IPS-18a (cell line): ENCODE measurements at regions not wholly inside any gene's neighbourhood (a gene's known extent, or its start where the extent isn't known, plus 50 kb on each side); places are given as distances from the start of the nearest gene placed in this dataset.

Experiments
- H3K27ac ChIP-seq: one replicate; pipeline ENCODE4 v1.5.1; 2013; ENCODE audit warnings: low read length
- H3K27me3 ChIP-seq: one replicate; pipeline ENCODE4 v1.6.1; 2013; ENCODE audit warnings: mild to moderate bottlenecking, low read length; ENCODE audit not compliant: control insufficient read depth, insufficient read depth
- H3K36me3 ChIP-seq: one replicate; pipeline ENCODE4 v1.6.1; 2013; ENCODE audit warnings: low read depth, low read length; ENCODE audit not compliant: control insufficient read depth
- H3K4me1 ChIP-seq: one replicate; pipeline ENCODE4 v1.6.1; 2013; ENCODE audit warnings: low read depth, low read length; ENCODE audit not compliant: control insufficient read depth
- H3K4me3 ChIP-seq: one replicate; pipeline ENCODE4 v1.5.1; 2013; ENCODE audit warnings: low read length
- H3K9ac ChIP-seq: one replicate; pipeline ENCODE4 v1.6.1; 2013; ENCODE audit warnings: mild to moderate bottlenecking, low read length, moderate library complexity
- H3K9me3 ChIP-seq: one replicate; pipeline ENCODE4 v1.6.1; 2013; ENCODE audit warnings: low read depth, low read length; ENCODE audit not compliant: control insufficient read depth

DNA sequence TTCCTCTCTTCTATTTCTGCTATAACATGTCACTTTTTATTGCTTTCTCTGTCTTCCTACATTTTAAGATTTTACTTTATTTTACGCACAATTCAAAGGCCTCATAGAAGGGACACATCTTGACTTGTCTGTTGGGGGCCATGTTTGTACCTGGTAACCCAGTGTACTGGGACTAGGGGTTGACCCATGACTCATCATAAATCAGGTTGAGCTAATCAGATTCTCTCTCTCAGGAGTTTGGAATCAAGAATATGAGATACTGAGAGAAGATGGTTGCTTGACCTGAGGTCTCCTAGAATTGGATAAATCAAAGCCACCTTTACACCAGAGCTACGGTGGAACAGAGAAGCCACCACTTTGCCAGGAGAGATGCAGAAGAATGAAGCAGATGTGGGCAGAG is 153.0 kb downstream of the UXS1 start:
- H3K4me3 ChIP-seq, result no peak overlapping the region
- H3K27me3 ChIP-seq, result no peaks in the 10 kb centered on the region
- H3K9ac ChIP-seq, result no peak overlapping the region
- no peak overlapping the region for H3K27ac ChIP-seq
- H3K36me3 ChIP-seq, result no peaks in the 10 kb centered on the region
- no peaks in the 10 kb centered on the region for H3K9me3 ChIP-seq
- no peaks in the 10 kb centered on the region for H3K4me1 ChIP-seq

DNA sequence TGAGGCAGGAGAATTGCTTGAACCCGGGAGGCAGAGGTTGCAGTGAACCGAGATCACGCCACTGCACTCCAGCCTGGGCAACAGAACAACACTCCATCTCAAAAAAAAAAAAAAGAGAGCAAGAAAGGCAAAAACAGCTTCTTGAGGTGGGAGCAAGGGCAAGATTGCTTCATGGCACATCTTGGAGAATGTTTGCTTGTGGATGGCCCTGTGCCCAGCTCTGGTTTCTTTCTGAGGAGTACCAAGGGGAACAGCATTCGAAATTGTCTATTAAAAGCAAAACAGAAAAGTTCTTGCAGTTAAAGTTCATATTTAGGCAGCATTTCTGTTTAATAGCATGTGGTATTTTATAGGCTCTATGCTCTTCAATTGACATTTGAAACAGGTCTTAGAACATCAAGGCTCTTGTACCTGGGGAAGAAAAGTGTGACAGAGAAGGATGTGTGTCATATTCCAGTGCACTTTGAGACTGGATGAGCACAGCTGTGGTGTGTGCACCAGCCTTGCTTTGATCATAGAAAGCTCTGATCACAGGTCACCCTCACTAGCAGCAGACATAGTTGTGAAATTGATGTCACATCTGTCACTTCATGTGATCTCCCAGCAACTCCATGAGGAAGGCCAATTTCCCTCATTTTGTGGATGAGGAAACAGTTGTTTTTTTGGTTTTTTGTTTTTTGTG is 154.3 kb downstream of the UXS1 start:
- H3K27ac ChIP-seq, result no peak overlapping the region
- H3K9ac ChIP-seq, result no peak overlapping the region
- no peak overlapping the region for H3K4me3 ChIP-seq

GRCh38 chr2:106038601-106039375 is 155.3 kb downstream of the UXS1 start:
- no peaks in the 10 kb centered on the region for H3K9me3 ChIP-seq
- no peak overlapping the region for H3K27ac ChIP-seq
- no peak overlapping the region for H3K9ac ChIP-seq
- no peaks in the 10 kb centered on the region for H3K36me3 ChIP-seq
- H3K4me1 ChIP-seq, result no peaks in the 10 kb centered on the region
- H3K27me3 ChIP-seq, result no peaks in the 10 kb centered on the region
- H3K4me3 ChIP-seq, result no peak overlapping the region

More for the DNA sequence above, 154.3 kb downstream of the UXS1 start:
- Histone ChIP-seq H3K4me1 (no peaks in the 10 kb centered on the region), H3K36me3 (no peaks in the 10 kb centered on the region), H3K27me3 (no peaks in the 10 kb centered on the region), H3K9me3 (no peaks in the 10 kb centered on the region)

GRCh38 chr2:106037932-106038331 is 156.2 kb downstream of the UXS1 start:
- Histone ChIP-seq H3K27me3 (no peaks in the 10 kb centered on the region), H3K36me3 (no peaks in the 10 kb centered on the region), H3K27ac (no peak overlapping the region), H3K9me3 (no peaks in the 10 kb centered on the region), H3K9ac (no peak overlapping the region), H3K4me3 (no peak overlapping the region), H3K4me1 (no peaks in the 10 kb centered on the region)

- no peaks in the 10 kb centered on the region for H3K27me3 ChIP-seq
- no peak overlapping the region for H3K4me3 ChIP-seq
- no peaks in the 10 kb centered on the region for H3K36me3 ChIP-seq
- H3K9me3 ChIP-seq, result no peaks in the 10 kb centered on the region
- H3K9ac ChIP-seq, result no peak overlapping the region
- H3K4me1 ChIP-seq, result no peaks in the 10 kb centered on the region
- H3K27ac ChIP-seq, result no peak overlapping the region
Measured at GRCh38 chr2:106037262-106037661, 156.8 kb downstream of the UXS1 start.

GRCh38 chr2:106034325-106034724 is 159.8 kb downstream of the UXS1 start:
- Histone ChIP-seq H3K27ac (no peak overlapping the region), H3K4me1 (no peaks in the 10 kb centered on the region), H3K9me3 (no peaks in the 10 kb centered on the region), H3K4me3 (no peak overlapping the region), H3K9ac (no peak overlapping the region), H3K36me3 (no peaks in the 10 kb centered on the region), H3K27me3 (no peaks in the 10 kb centered on the region)

GRCh38 chr2:106032676-106033075 is 161.4 kb downstream of the UXS1 start:
- H3K4me1 ChIP-seq, result no peaks in the 10 kb centered on the region
- no peak overlapping the region for H3K4me3 ChIP-seq
- no peak overlapping the region for H3K27ac ChIP-seq
- no peaks in the 10 kb centered on the region for H3K27me3 ChIP-seq
- H3K9me3 ChIP-seq, result no peaks in the 10 kb centered on the region
- H3K9ac ChIP-seq, result no peak overlapping the region
- H3K36me3 ChIP-seq, result no peaks in the 10 kb centered on the region

- Histone ChIP-seq H3K4me3 (no peak overlapping the region), H3K4me1 (no peaks in the 10 kb centered on the region), H3K9me3 (no peaks in the 10 kb centered on the region), H3K27ac (no peak overlapping the region), H3K27me3 (no peaks in the 10 kb centered on the region), H3K9ac (no peak overlapping the region), H3K36me3 (no peaks in the 10 kb centered on the region)
Measured at GRCh38 chr2:106030287-106031268, 163.5 kb downstream of the UXS1 start.

DNA sequence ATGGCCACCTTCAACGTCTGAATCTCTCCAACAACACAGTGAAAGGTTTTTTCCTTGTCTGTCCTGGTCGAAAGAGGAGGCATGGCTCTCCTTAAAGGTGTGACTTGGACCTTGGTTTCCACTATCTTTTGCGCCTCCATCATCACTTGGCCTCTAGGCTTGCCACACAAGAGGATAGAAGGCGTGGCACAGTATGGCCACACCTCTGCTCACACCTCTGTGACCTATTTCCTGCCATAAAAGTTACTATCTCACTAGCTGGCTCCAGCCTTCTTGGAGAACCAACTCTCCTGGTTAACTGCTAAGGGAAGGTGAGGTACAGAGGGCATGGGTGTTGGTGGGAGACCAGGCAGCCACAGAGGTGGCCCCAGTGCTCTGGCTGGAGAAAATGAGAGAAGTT is 165.9 kb downstream of the UXS1 start:
- Histone ChIP-seq H3K4me1 (no peaks in the 10 kb centered on the region), H3K36me3 (no peaks in the 10 kb centered on the region), H3K27ac (no peak overlapping the region), H3K4me3 (no peak overlapping the region), H3K9me3 (no peaks in the 10 kb centered on the region), H3K27me3 (no peaks in the 10 kb centered on the region), H3K9ac (no peak overlapping the region)

DNA sequence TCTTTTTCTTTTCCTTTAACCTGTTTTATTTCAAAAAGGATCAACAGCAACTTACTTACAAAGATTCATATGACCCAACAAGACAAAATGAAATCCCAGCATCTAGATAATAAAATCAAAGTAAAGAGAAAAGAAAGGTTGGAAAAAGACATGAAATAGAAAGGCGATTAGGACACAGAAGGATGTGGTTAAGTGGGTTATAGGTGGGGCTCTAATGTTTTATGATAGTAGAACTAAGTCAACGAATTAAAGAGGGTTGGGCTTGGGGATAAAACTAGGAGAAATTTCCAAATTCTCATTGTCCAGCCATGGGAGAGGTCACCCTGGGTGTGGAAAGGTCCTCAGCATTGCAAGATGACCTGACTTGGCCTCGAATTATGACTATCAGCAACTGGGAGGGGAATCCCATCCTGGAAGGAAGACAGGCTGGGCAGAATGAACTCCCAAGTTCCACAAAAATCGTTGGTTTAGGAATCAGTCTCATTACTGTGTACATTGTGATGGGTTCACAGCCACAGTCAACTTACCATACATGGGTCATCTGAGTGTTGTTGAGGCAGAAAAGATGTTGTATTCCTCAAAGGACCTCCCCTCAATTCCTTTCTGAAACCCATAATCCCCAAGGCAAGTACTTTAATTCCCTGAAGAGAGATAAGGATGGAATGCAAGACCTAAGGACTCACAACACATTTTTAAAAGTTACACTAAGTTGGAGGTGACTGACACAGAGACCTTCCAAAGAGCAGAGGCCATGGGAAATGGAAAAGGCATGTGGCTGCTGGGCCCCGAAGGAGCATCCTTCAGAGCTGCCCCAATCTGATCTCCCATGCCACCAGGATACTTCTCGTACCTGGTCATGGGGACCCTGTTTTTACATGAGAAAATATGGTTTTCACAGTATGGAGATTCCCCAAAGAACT is 167.6 kb downstream of the UXS1 start:
- no peak overlapping the region for H3K9ac ChIP-seq
- H3K36me3 ChIP-seq, result no peaks in the 10 kb centered on the region
- no peaks in the 10 kb centered on the region for H3K9me3 ChIP-seq
- no peak overlapping the region for H3K4me3 ChIP-seq
- no peak overlapping the region for H3K27ac ChIP-seq
- no peaks in the 10 kb centered on the region for H3K27me3 ChIP-seq
- no peaks in the 10 kb centered on the region for H3K4me1 ChIP-seq
